Renal cortex interstitium (tissue), 11 donors: ENCODE measurements at regions not wholly inside any gene's neighbourhood (a gene's known extent, or its start where the extent isn't known, plus 50 kb on each side); places are given as distances from the start of the nearest gene placed in this dataset.
"Not testable (repeated sequence)": the region's sequence is repeated elsewhere in the genome, so short reads cannot be mapped to it uniquely, and the experiment has no call there.

Source experiments
- DNase-seq, 11 donors: peaks; one replicate each; pipeline ENCODE4 v3.0.0-alpha.2; 2013; ENCODE audit warnings: low read depth in 9 of 11, low spot score in 4 of 11; ENCODE audit errors: extremely low read depth in 1 of 11

GRCh38 chr11:45399166-45399565 lies 113.0 kb upstream of the SYT13 start:
- DNase-seq: no peak

GRCh38 chr11:45398325-45398724 lies 112.2 kb upstream of the SYT13 start:
- no peak for DNase-seq

- no peak for DNase-seq
Observed at GRCh38 chr11:45396394-45396793, 110.3 kb upstream of the SYT13 start.

GRCh38 chr11:45395947-45396346 lies 109.8 kb upstream of the SYT13 start:
- no peak for DNase-seq

GRCh38 chr11:45395421-45395820 lies 109.3 kb upstream of the SYT13 start:
- DNase-seq: no peak

GRCh38 chr11:45394294-45395085 lies 108.3 kb upstream of the SYT13 start:
- DNase-seq: no peak

- DNase-seq: no peak
Observed at GRCh38 chr11:45393826-45394225, 107.7 kb upstream of the SYT13 start.

- DNase-seq: no peak
Observed at GRCh38 chr11:45393334-45393733, 107.2 kb upstream of the SYT13 start.

- DNase-seq: no peak
Observed at GRCh38 chr11:45392591-45393091, 106.5 kb upstream of the SYT13 start.

GRCh38 chr11:45392154-45392553 lies 106.0 kb upstream of the SYT13 start:
- no peak for DNase-seq

GRCh38 chr11:45391168-45391850 lies 105.2 kb upstream of the SYT13 start:
- DNase-seq: no peak

GRCh38 chr11:45390407-45390806 lies 104.3 kb upstream of the SYT13 start:
- no peak for DNase-seq

- DNase-seq: no peak
Observed at GRCh38 chr11:45388472-45388871, 102.3 kb upstream of the SYT13 start.

GRCh38 chr11:45387885-45388284 lies 101.7 kb upstream of the SYT13 start:
- DNase-seq: not testable (repeated sequence)

GRCh38 chr11:45386972-45387371 lies 100.8 kb upstream of the SYT13 start:
- DNase-seq: no peak

GRCh38 chr11:45385844-45386243 lies 99.7 kb upstream of the SYT13 start:
- DNase-seq: no peak

GRCh38 chr11:45385423-45385822 lies 99.3 kb upstream of the SYT13 start:
- no peak for DNase-seq

GRCh38 chr11:45384711-45385241 lies 98.6 kb upstream of the SYT13 start:
- DNase-seq: no peak

GRCh38 chr11:45384016-45384415 lies 97.9 kb upstream of the SYT13 start:
- no peak for DNase-seq

- no peak for DNase-seq
Observed at GRCh38 chr11:45383224-45383623, 97.1 kb upstream of the SYT13 start.
